NCI-H2227 treated with DMSO at 0.1 percent for 48 hours (cell line): ENCODE measurements at regions not wholly inside any gene's neighbourhood (a gene's known extent, or its start where the extent isn't known, plus 50 kb on each side); places are given as distances from the start of the nearest gene placed in this dataset.
A peak's percentile ranks its signal among the peaks of the same experiment; 100 is the strongest.
"Not testable (repeated sequence)": the region's sequence is repeated elsewhere in the genome, so short reads cannot be mapped to it uniquely, and the experiment has no call there.

ENCODE experiments used
- DNase-seq: peaks from one replicate; lab custom pipeline; 2025; lab: John Stamatoyannopoulos, UW

- DNase-seq, result not testable (repeated sequence)
Measured at GRCh38 chr7:135872861-135873260, 104.3 kb downstream of the MTPN start.

GRCh38 chr7:135862586-135863340 lies 114.2 kb upstream of the FAM180A start:
- peak; percentile 74 for DNase-seq

GRCh38 chr7:135859538-135859937 lies 110.9 kb upstream of the FAM180A start:
- DNase-seq, result no peak

GRCh38 chr7:135858851-135859250 lies 110.2 kb upstream of the FAM180A start:
- DNase-seq, result no peak

- no peak for DNase-seq
Measured at GRCh38 chr7:135858379-135858778, 109.8 kb upstream of the FAM180A start.

DNA sequence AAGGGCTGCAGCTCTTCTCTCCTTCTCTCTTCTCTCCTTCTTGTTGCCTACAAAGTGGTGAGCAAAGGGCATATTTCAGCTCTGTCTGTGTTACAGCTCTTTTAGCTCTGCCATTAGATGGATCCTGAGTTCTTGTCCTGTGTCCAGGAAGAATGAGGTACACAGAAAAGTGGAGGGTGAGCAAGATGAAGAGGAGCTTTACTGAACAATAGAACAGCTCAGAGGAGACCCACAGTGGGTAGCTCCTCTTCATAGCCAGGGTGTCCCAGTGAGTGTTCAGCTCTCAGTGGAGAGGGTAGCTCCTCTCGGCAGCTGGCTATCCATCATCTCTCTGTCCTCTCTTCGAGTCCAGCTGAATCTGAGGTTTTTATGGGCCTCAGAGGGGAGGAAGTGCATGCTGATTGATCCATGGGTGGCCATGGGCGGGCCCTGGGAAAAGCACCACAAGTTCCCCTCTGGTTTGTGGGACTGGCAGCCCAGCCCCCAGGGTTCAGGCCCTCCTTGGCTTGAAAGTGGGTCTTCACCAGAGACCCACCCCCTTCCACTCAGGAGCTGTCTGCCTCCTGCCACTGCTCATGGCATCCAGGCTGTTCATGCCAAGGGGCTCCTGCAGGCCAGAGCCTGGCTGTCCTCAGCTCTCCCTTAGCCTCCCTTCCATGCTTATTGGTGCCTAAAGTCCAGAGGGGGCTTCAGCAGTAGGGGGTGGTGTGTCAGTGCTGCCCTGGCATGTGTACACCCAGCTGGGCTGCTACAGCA lies 109.1 kb upstream of the FAM180A start:
- DNase-seq, result no peak

- no peak for DNase-seq
Measured at GRCh38 chr7:135856356-135857144, 107.9 kb upstream of the FAM180A start.

DNA sequence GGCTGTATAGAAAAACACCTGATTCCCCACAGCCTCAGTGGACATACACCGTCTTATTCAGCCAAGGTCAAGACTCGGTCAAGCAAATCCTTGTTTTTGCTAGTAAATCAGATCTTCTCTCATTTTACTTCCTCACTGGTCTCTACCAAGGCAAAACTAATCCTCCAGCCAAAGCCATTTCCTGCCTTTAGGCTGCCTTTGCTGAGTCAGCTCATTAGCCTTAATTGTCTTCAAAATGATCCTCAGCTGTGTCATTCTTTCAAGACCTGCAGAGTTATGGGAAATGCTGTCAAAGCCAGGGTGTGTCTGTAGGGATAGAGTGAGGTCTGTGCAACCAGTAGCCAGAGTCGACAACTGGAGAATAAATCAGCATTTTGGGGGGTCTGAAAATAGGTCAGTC lies 107.2 kb upstream of the FAM180A start:
- DNase-seq, result no peak

DNA sequence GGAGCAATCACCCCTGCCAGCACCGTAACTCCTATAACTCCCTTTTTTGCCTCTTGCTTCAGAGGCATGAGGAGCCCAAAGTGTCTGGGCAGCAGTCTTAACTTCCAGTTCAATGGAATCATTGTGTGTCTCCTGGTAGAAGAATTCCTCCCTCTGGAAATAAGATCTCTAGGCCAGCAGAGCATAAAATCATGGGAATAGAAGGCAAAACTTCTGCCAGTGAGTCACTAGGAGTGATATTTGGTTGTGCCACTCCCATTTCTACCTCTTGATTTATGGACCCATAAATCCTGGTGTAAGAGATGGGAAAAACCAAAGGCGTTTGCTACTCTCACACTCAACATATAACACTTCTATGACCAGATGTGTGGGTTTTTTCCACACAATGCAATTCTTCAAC lies 104.9 kb upstream of the FAM180A start:
- DNase-seq, result no peak

- DNase-seq, result no peak
Measured at GRCh38 chr7:135853008-135853407, 104.4 kb upstream of the FAM180A start.

- no peak for DNase-seq
Measured at GRCh38 chr7:135847242-135847641, 98.6 kb upstream of the FAM180A start.

DNA sequence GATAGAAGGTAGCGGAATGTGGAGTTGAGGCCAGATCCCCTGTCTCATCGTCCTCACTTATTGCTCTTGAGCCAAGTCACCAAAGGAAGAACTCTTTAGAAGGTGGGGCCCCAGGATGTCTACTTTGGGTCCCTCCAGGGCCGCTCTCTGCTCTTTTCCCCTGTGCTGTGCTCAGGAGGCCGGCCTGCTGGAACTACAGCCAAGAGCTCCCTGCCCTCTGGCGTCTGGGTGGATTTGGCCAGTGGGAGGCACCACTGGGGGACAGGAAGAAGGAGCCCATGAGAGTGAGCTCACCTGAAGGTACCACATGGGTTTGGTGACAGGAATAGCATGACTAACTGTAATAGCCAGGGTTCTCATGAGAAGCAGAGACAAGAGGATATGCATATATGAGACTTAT lies 97.7 kb upstream of the FAM180A start:
- no peak for DNase-seq

- DNase-seq, result no peak
Measured at GRCh38 chr7:135845415-135846075, 96.9 kb upstream of the FAM180A start.

DNA sequence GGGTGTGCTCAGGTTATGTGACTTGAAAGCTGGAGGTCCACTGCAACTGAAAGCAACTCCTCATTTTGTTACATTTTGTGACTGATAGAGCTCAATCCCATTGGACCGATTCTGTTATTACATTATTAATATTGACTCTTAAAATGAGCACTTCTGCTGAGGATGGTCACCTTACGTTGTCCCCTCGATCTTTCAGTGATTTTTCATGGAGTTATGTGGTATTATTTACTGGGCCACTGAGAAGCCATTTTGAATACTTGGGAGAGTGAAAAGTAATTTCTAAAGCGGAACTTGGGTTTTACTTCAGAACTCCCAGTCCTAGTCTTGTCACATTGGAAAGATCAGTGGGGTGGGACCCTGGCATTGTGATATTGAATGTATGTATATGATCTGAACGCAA lies 96.3 kb upstream of the FAM180A start:
- no peak for DNase-seq

DNA sequence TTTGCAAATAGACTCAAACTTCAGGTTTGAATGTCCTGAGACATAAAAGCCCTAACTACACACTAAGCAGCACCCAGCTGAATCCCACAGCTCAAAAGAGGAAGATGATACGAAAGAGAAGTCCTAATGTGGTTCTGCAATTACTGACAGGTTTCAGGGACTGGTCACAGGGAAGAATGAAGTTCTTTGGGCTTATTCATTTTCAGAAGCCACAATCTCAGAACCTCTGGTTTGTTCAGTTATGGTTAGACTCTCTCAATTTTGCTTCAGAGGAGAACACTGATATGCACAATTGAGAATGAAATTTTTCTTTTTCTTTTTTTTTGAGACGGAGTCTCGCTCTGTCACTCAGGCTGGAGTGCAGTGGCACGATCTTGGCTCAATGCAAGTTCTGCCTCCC lies 94.6 kb upstream of the FAM180A start:
- no peak for DNase-seq

DNA sequence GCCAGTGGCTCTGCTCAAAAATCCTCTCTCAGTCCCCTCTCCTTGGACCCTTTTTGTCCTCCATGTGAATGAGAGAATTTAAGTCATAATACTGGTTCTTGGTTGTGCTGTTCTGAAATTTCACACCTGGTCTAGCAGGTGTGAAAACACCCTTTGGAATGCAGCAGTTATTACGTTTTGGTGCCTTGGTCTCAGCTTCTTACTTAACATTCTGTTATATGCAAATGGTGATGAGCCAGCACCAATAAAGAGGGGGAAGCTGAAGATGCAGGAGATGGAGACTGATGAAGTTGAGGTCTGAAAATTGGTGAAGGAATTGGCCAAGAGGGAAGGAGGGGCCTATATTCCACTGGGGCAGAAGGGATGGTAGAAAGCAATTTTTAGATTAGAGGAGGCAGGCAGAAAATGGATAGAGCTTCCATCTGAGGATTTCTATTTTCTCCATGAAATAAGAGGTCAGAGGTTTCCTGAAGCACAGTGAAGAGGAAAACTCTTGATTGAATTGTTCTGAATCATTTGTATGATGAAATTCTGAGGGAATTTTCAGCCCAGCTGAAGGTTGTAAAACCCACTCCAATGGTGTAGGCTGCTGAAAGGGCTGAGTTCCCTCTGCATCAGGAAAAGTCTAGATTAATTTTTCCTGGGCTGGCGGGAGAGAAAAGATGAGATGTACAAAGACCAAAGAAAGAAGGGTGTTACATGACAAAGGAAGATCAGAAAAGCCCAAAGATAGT lies 94.0 kb upstream of the FAM180A start:
- no peak for DNase-seq

- DNase-seq, result no peak
Measured at GRCh38 chr7:135840591-135840990, 92.0 kb upstream of the FAM180A start.

DNA sequence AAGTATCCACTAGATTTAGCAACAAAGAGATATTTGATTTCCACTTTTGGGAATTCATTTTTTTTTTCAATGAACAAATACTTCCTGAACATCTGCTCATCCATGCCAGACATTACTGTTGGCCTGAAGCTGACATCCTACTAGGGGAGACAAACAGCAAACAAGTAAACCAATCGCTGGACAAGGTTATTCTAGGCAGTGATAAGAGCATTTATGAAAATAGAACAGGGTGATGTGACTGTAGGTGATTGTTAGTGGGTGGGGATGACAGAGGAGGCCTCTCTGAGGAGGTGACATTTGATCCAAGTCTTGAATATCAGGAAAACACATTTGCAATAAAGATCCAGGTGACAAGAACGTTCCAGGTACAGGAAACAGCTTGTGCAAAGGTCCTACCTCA lies 89.1 kb upstream of the FAM180A start:
- DNase-seq, result no peak

- no peak for DNase-seq
Measured at GRCh38 chr7:135834266-135834665, 85.7 kb upstream of the FAM180A start.

- no peak for DNase-seq
Measured at GRCh38 chr7:135833642-135834041, 85.0 kb upstream of the FAM180A start.

- DNase-seq, result no peak
Measured at GRCh38 chr7:135831455-135832195, 83.0 kb upstream of the FAM180A start.
